ENCODE measurements at regions not wholly inside any gene's neighbourhood (a gene's known extent, or its start where the extent isn't known, plus 50 kb on each side); places are given as distances from the start of the nearest gene placed in this dataset.

GRCh38 chr18:33517950-33518349, 60.1 kb upstream of the ASXL3 start:
- in situ Hi-C loops (cut with HindIII; ENCODE audit: low pct_unique_long_range_greater_than_20kb, low sequenced_read_pairs): no loop called here
- DNase-seq (ENCODE audit: low read depth, low spot score): no peak

DNA sequence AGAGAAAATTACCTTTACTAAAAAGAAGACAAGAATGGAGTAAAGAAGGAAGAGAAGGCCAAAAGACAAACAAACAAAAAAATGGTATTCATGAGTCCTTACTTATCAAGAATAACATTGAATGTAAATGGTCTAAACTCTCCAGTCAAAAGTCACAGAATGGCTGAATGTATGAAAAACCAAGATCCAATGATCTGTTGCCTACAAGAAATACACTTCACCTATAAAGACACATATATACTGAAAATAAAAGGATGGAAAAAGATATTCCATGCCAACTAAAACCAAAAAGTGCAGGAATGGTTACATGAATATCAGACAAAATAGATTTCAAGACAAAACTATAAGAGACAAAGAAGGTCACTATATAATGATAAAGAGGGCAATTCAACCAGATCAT, 65.0 kb upstream of the ASXL3 start:
- no peak for DNase-seq (ENCODE audit: low read depth, low spot score)
- in situ Hi-C loops (cut with HindIII; ENCODE audit: low pct_unique_long_range_greater_than_20kb, low sequenced_read_pairs): no loop called here

DNA sequence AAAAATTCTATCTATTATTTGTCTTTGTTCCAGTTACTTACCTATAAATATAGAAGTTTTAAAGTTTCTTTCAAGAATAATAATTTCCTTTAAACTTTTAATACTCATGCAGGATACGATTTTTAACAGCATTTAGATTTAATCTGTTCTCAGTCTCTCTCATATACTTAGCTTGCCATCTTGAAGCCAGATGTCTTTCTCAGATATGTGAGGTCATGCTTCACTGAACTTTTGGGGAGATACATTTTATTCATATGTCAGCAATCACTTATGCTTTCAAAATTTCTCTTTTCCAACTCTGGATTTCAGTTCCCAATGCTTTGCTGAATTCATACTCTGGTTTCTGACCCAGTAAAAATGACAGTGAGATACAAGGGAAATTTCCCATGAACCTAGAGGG, 66.5 kb upstream of the CCDC178 start:
- DNase-seq (ENCODE audit: low read depth, low spot score): no peak
- in situ Hi-C loops (cut with HindIII; ENCODE audit: low pct_unique_long_range_greater_than_20kb, low sequenced_read_pairs): no loop called here

DNA sequence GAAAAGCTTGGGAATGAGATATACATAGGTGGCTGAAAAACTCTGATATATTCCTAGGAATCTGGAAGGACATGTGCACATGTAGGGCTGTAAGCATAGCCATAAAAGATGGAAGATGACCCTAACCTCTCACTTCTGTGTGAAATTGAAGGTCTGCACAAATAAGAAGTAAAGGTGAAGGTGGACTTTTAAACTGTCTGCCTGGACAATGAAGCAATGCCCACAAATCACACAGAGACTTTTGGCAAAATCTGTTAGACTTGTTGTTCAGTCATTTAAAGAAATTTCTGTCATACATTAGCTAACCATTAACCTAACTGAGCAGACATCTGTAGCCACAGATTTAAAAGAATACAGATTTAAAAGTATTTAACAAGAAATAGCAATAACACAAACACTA, 65.3 kb upstream of the CCDC178 start:
- in situ Hi-C loops (cut with HindIII; ENCODE audit: low pct_unique_long_range_greater_than_20kb, low sequenced_read_pairs): no loop called here
- no peak for DNase-seq (ENCODE audit: low read depth, low spot score)

- no peak for DNase-seq (ENCODE audit: low read depth, low spot score)
- in situ Hi-C loops (cut with HindIII; ENCODE audit: low pct_unique_long_range_greater_than_20kb, low sequenced_read_pairs): no loop called here
Observed at GRCh38 chr18:33505297-33505696, 64.8 kb upstream of the CCDC178 start.

GRCh38 chr18:33495278-33495677, 54.8 kb upstream of the CCDC178 start:
- peak; percentile 69 for DNase-seq (ENCODE audit: low read depth, low spot score)
- in situ Hi-C loops (cut with HindIII; ENCODE audit: low pct_unique_long_range_greater_than_20kb, low sequenced_read_pairs): no loop called here

Data from SK-MEL-5 (cell line).